GM10248 (cell line): ENCODE measurements at regions not wholly inside any gene's neighbourhood (a gene's known extent, or its start where the extent isn't known, plus 50 kb on each side); places are given as distances from the start of the nearest gene placed in this dataset.

Source experiments
- CTCF ChIA-PET: fragments of 300-600 bp; sonication (Branson Sonifier 250); formaldehyde crosslinking; extraction: SDS; loops from one replicate; lab custom pipeline; 2021; ENCODE audit warnings: antibody characterized with exemption; lab: Yijun Ruan, JAX
- POLR2A ChIA-PET: fragments of 350-650 bp; sonication (Branson Sonifier 250); formaldehyde crosslinking; extraction: SDS; loops from one replicate; lab custom pipeline; 2020; ENCODE audit warnings: antibody characterized with exemption; lab: Yijun Ruan, JAX
- DNase-seq: peaks from one replicate; pipeline ENCODE4 v3.0.0; 2012; ENCODE audit errors: extremely low spot score
- TF ChIP-seq, protein P1 (sequence below): IDR thresholded peaks from 2 replicates; pipeline ENCODE4 v1.5.1; 2012; ENCODE audit warnings: mild to moderate bottlenecking, low read depth; ENCODE audit errors: extremely low read depth, missing control alignments, control extremely low read depth

DNA sequence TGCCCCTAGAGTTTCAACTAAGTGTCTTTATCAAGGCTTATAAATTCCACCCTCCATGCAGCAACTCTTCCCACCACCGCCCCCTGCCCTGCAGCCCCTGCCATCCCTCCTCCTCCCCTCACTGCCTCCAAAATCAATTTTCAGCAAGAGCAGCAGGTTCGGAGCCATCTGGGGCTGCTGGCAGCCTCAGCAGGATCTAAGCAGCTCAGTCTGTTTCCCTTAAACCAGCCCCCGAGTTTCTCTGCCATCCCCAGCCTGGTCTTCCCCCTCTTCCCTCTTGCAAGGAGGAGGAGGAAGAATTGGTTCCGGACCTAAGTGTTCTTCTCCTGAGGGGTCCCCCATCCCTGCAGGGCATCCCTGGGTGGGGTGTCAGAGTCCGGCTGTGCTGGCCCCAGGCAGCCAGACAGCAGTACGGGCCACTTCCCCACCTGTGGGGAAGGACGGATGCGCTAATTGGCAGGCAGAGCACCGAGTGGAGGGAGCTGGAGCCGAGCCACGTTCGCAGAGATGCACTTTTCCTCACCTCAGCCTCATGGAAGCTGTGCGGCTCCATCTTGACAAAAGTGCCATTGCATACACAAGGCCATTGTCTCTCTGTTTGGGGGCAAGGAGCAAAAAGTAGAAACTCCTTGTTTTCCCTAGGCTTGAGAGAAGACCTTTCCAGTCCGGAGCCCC lies 189.3 kb downstream of the KCNA5 start:
- CTCF ChIA-PET: no interaction called here
- POLR2A ChIA-PET: no interaction called here
- TF ChIP-seq, protein P1, sequence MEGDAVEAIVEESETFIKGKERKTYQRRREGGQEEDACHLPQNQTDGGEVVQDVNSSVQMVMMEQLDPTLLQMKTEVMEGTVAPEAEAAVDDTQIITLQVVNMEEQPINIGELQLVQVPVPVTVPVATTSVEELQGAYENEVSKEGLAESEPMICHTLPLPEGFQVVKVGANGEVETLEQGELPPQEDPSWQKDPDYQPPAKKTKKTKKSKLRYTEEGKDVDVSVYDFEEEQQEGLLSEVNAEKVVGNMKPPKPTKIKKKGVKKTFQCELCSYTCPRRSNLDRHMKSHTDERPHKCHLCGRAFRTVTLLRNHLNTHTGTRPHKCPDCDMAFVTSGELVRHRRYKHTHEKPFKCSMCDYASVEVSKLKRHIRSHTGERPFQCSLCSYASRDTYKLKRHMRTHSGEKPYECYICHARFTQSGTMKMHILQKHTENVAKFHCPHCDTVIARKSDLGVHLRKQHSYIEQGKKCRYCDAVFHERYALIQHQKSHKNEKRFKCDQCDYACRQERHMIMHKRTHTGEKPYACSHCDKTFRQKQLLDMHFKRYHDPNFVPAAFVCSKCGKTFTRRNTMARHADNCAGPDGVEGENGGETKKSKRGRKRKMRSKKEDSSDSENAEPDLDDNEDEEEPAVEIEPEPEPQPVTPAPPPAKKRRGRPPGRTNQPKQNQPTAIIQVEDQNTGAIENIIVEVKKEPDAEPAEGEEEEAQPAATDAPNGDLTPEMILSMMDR: no peak
- no peak for DNase-seq

GRCh38 chr12:5236022-5236640 lies 192.5 kb downstream of the KCNA5 start:
- ChIA-PET CTCF (no interaction called here), POLR2A (no interaction called here)
- DNase-seq: no peak
- TF ChIP-seq, protein P1: no peak

GRCh38 chr12:5242440-5242839 lies 189.5 kb upstream of the NTF3 start:
- no peak for DNase-seq
- CTCF ChIA-PET: no interaction called here
- TF ChIP-seq, protein P1: no peak
- POLR2A ChIA-PET: no interaction called here

- ChIA-PET CTCF (no interaction called here), POLR2A (no interaction called here)
- TF ChIP-seq, protein P1: no peak
- DNase-seq: no peak
Observed at GRCh38 chr12:5243014-5243413, 188.9 kb upstream of the NTF3 start.

DNA sequence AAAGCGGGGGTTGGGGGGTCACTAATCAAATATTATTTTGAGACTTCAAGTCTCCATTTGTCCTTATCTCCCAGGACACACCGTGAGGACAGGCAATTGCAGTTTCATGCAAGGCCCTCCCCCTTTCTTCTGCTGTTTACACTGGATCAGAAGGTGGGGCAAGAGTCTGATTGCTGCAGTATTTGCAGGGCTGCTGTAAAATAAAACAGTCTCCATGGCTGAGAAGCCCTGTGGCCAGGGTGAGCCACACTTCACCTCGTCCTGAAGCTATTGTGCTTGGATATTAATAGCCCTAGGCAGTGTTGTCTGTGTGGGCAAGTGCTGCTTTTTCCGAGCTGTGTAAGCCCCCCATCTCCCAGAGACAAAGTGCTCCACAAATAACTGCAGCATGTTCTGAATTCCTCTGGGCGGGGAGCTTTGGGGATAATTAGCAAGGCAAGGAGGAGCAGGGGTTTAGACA lies 187.4 kb upstream of the NTF3 start:
- no peak for DNase-seq
- TF ChIP-seq, protein P1: no peak
- ChIA-PET POLR2A (no interaction called here), CTCF (interaction anchor here (0.6 to 1.4 kb wide), 3 partner anchors 12 to 20 kb away, joined by 3 to 5 read pairs (median 4); no protein-coding TSS in a partner anchor)

DNA sequence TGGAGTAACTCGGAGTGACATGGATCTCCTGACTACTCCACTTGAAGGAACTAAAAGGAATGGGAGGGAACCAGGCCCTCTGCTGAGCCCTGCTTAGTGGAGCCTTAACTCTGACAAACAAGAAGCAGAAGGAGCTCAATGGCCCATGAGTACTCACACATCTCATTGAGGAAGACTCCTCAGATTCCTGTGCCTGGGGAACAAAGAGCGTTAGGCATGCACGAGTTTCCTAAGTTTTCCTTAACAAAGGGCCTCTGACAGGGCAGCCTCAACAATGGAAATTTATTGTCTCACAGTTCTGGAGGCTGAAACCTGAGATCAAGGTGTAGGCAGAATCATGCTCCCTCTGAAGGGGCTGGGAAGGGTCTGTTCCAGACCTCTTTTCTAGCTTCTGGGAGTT lies 185.7 kb upstream of the NTF3 start:
- ChIA-PET POLR2A (no interaction called here), CTCF (interaction anchor here (1.3 to 1.5 kb wide), 2 partner anchors 71 to 260 kb away, joined by 3 read pairs; no protein-coding TSS in a partner anchor)
- DNase-seq: no peak
- TF ChIP-seq, protein P1: no peak
